Astrocyte (in vitro differentiated cells and primary cell): ENCODE measurements at regions not wholly inside any gene's neighbourhood (a gene's known extent, or its start where the extent isn't known, plus 50 kb on each side); places are given as distances from the start of the nearest gene placed in this dataset.

Experiments
- DNase-seq: peaks from one replicate; pipeline ENCODE4 v3.0.0-alpha.2; 2010; ENCODE audit warnings: low read depth
- FAIRE-seq: peaks from 2 replicates; lab custom pipeline; 2011; peaks lifted over from hg19 to GRCh38; lab: Jason Lieb, UNC
- H2AFZ ChIP-seq: 2 replicates; pipeline ENCODE4 v1.6.0; 2012; ENCODE audit warnings: low read depth, low read length, inconsistent platforms
- H3K27ac ChIP-seq: 2 replicates; pipeline ENCODE4 v1.5.1; 2011; ENCODE audit warnings: low read depth, low read length, inconsistent platforms
- H3K27me3 ChIP-seq: 2 replicates; pipeline ENCODE4 v1.6.0; 2011; ENCODE audit warnings: low read length, inconsistent platforms; ENCODE audit not compliant: insufficient read depth
- H3K36me3 ChIP-seq: 2 replicates; pipeline ENCODE4 v1.5.1; 2011; ENCODE audit warnings: low read length, inconsistent platforms; ENCODE audit not compliant: insufficient read depth
- H3K4me1 ChIP-seq: 2 replicates; pipeline ENCODE4 v1.5.1; 2011; ENCODE audit warnings: low read length, inconsistent platforms; ENCODE audit not compliant: insufficient read depth
- H3K4me2 ChIP-seq: 2 replicates; pipeline ENCODE4 v1.6.0; 2012; ENCODE audit warnings: low read length, inconsistent platforms
- H3K4me3 ChIP-seq: 2 replicates; pipeline ENCODE4 v1.5.1; 2011; ENCODE audit warnings: low read depth, mild to moderate bottlenecking, low read length, inconsistent platforms; ENCODE audit not compliant: insufficient read depth
- H3K79me2 ChIP-seq: 2 replicates; pipeline ENCODE4 v1.6.0; 2012; ENCODE audit warnings: mild to moderate bottlenecking, low read length, inconsistent platforms; ENCODE audit not compliant: insufficient read depth
- H3K9ac ChIP-seq: 2 replicates; pipeline ENCODE4 v1.6.0; 2012; ENCODE audit warnings: mild to moderate bottlenecking, low read length, inconsistent platforms
- H3K9me3 ChIP-seq: 2 replicates; pipeline ENCODE4 v1.5.1; 2012; ENCODE audit warnings: low read depth, mild to moderate bottlenecking, low read length, inconsistent platforms; ENCODE audit not compliant: insufficient read depth
- H4K20me1 ChIP-seq: 2 replicates; pipeline ENCODE4 v1.6.0; 2012; ENCODE audit warnings: low read length, inconsistent platforms; ENCODE audit not compliant: insufficient read depth
- H3K27ac Mint-ChIP-seq: one replicate; pipeline ENCODE4 v1.8.0; 2021; ENCODE audit warnings: mild to moderate bottlenecking, mixed read lengths; ENCODE audit not compliant: unreplicated experiment
- H3K27me3 Mint-ChIP-seq: one replicate; pipeline ENCODE4 v1.8.0; 2021; ENCODE audit warnings: low read depth, mixed read lengths; ENCODE audit not compliant: unreplicated experiment
- H3K36me3 Mint-ChIP-seq: one replicate; pipeline ENCODE4 v1.8.0; 2021; ENCODE audit warnings: low read depth, mixed read lengths; ENCODE audit not compliant: unreplicated experiment
- H3K4me1 Mint-ChIP-seq: one replicate; pipeline ENCODE4 v1.8.0; 2021; ENCODE audit warnings: low read depth, mixed read lengths; ENCODE audit not compliant: unreplicated experiment
- H3K4me3 Mint-ChIP-seq: one replicate; pipeline ENCODE4 v1.8.0; 2021; ENCODE audit warnings: mild to moderate bottlenecking, moderate library complexity, mixed read lengths; ENCODE audit not compliant: unreplicated experiment
- H3K9me3 Mint-ChIP-seq: one replicate; pipeline ENCODE4 v1.8.0; 2021; ENCODE audit warnings: mild to moderate bottlenecking, mixed read lengths; ENCODE audit not compliant: unreplicated experiment
- CTCF ChIP-seq: IDR thresholded peaks from 2 replicates; pipeline ENCODE4 v1.5.1; 2011; ENCODE audit warnings: low read depth, mild to moderate bottlenecking, inconsistent platforms, low read length, moderate library complexity; ENCODE audit not compliant: insufficient read depth
- EZH2 ChIP-seq: IDR thresholded peaks from 2 replicates; pipeline ENCODE4 v1.6.1; 2012; ENCODE audit warnings: mild to moderate bottlenecking, low read length, inconsistent platforms; ENCODE audit not compliant: insufficient read depth

DNA sequence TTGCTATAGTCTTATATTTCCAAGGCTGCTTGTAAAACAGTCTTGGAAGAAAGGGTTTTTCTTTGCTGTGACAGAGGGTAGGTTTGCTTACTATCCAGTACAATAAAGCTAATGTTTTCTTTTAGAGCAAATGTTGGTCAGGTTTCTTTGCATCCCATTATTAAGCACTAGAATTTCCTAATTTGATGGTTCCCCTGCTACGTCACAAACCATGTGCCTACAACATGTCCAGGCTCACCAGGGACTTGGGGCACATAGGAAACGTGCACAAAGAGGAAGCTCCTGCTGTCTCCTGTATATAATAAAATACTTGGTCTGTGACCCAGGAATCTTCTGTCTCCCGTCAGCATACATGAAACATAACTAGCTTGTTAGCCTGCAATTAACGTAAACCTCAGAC is 486.3 kb upstream of the LRFN5 start:
- H3K9ac ChIP-seq = no peak overlapping the region
- H4K20me1 ChIP-seq = no peaks in the 10 kb centered on the region
- no peak overlapping the region for H3K27ac Mint-ChIP-seq
- H3K9me3 ChIP-seq = peaks cover 3% of the 10 kb centered on the region
- no peaks in the 10 kb centered on the region for H3K36me3 Mint-ChIP-seq
- H3K4me1 ChIP-seq = no peaks in the 10 kb centered on the region
- H3K4me3 Mint-ChIP-seq = no peak overlapping the region
- no peak for DNase-seq
- H3K27me3 Mint-ChIP-seq = no peaks in the 10 kb centered on the region
- no peak overlapping the region for H3K4me3 ChIP-seq
- no peaks in the 10 kb centered on the region for H3K36me3 ChIP-seq
- H2AFZ ChIP-seq = no peak overlapping the region
- TF ChIP-seq EZH2 = no peak
- TF ChIP-seq CTCF = no peak
- no peaks in the 10 kb centered on the region for H3K9me3 Mint-ChIP-seq
- H3K27me3 ChIP-seq = no peaks in the 10 kb centered on the region
- H3K4me1 Mint-ChIP-seq = no peaks in the 10 kb centered on the region
- no peak for FAIRE-seq
- no peak overlapping the region for H3K27ac ChIP-seq
- H3K4me2 ChIP-seq = no peak overlapping the region
- no peaks in the 10 kb centered on the region for H3K79me2 ChIP-seq

- H3K79me2 ChIP-seq = no peaks in the 10 kb centered on the region
- Mint-ChIP-seq H3K27ac (no peak overlapping the region), H3K9me3 (peaks cover 2% of the 10 kb centered on the region), H3K4me1 (no peaks in the 10 kb centered on the region), H3K4me3 (no peak overlapping the region), H3K36me3 (no peaks in the 10 kb centered on the region), H3K27me3 (no peaks in the 10 kb centered on the region)
- no peak for TF ChIP-seq EZH2
- no peak for TF ChIP-seq CTCF
- H3K9ac ChIP-seq = no peak overlapping the region
- no peaks in the 10 kb centered on the region for H3K27me3 ChIP-seq
- H4K20me1 ChIP-seq = no peaks in the 10 kb centered on the region
- FAIRE-seq (no peak), DNase-seq (no peak)
- H3K27ac ChIP-seq = no peak overlapping the region
- no peaks in the 10 kb centered on the region for H3K4me1 ChIP-seq
- H3K9me3 ChIP-seq = no peaks in the 10 kb centered on the region
- H2AFZ ChIP-seq = no peak overlapping the region
- no peak overlapping the region for H3K4me2 ChIP-seq
- H3K36me3 ChIP-seq = no peaks in the 10 kb centered on the region
- H3K4me3 ChIP-seq = no peak overlapping the region
Observed at GRCh38 chr14:41096131-41096530, 510.5 kb upstream of the LRFN5 start.

DNA sequence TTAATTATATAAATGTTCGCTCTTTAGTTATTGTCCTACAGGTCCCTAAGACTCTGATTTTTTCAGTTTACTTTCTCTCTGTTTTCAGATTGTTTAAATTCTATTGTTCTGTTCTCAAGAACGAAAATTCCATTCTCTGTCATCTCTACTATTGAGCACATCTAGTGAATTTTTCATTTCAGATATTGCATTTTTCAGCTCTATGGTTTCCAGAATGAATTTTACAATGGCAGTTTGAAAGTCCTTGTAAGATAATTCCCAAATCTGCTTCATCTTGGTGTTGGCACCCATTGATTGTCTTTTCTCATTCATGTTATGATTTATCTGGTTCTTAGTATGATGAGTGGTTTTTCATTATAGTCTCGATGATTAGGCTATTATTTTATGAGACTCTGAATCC is 519.6 kb upstream of the LRFN5 start:
- Mint-ChIP-seq H3K4me1 (no peaks in the 10 kb centered on the region), H3K9me3 (peaks cover 3% of the 10 kb centered on the region), H3K36me3 (peaks cover 3% of the 10 kb centered on the region), H3K27ac (no peak overlapping the region), H3K27me3 (no peaks in the 10 kb centered on the region), H3K4me3 (no peak overlapping the region)
- Histone ChIP-seq H4K20me1 (no peaks in the 10 kb centered on the region), H3K27ac (no peak overlapping the region), H3K9me3 (no peaks in the 10 kb centered on the region), H3K4me1 (no peaks in the 10 kb centered on the region), H3K4me3 (no peak overlapping the region), H3K9ac (no peak overlapping the region), H3K27me3 (no peaks in the 10 kb centered on the region), H3K79me2 (no peaks in the 10 kb centered on the region), H2AFZ (no peak overlapping the region), H3K4me2 (no peak overlapping the region), H3K36me3 (no peaks in the 10 kb centered on the region)
- DNase-seq = no peak
- no peak for TF ChIP-seq CTCF
- no peak for TF ChIP-seq EZH2
- FAIRE-seq = no peak
